Hematopoietic multipotent progenitor cell treated with erythropoietin and hydrocortisone succinate and interleukin-3 and kit ligand, for 6 days (in vitro differentiated cells): ENCODE measurements at regions not wholly inside any gene's neighbourhood (a gene's known extent, or its start where the extent isn't known, plus 50 kb on each side); places are given as distances from the start of the nearest gene placed in this dataset.
"Not testable (repeated sequence)": the region's sequence is repeated elsewhere in the genome, so short reads cannot be mapped to it uniquely, and the experiment has no call there.

Experiments used
- DNase-seq: peaks from one replicate; pipeline ENCODE4 v3.0.0-alpha.2; 2015

GRCh38 chr21:18722193-18722592 is 318.6 kb upstream of the TMPRSS15 start:
- DNase-seq = no peak

DNA sequence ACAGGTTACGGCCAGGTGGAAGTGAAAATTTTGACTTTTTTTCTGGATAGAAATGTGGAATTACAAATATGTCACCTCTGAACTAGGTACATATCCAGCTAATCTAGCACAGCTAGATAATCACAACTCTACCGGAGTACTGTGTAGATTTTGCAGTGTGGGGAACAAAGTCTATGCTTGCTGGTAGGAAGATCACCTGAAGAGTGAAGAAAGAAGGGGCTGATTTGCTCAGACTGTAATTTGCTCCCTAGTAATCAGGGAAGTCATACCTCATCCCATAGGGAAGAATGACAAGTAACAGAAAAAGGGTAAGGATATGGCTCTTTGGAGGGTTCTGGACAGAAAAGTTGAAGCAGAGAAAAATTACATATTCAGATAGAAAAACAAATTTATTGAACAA is 319.6 kb upstream of the TMPRSS15 start:
- no peak for DNase-seq

GRCh38 chr21:18725653-18726052 is 322.1 kb upstream of the TMPRSS15 start:
- peak; percentile 11 for DNase-seq

DNA sequence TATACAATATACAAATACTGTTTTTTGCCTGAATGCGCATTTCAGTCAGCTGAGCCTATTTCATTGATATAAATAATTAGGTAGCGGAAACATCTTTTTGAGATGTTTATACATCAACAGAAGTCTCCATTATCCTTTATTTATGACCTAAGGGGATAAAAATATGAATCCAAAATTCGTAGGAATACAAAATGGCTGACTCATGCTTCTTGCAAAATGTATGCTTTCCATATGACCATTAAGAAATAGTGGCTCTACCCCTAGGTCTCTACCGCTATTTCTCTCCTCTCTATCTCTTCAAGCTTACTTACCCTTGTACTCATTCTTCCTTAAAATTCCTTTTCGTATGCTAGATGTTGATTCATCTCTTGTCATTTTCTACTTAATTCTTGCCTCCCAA is 338.4 kb upstream of the TMPRSS15 start:
- no peak for DNase-seq

DNA sequence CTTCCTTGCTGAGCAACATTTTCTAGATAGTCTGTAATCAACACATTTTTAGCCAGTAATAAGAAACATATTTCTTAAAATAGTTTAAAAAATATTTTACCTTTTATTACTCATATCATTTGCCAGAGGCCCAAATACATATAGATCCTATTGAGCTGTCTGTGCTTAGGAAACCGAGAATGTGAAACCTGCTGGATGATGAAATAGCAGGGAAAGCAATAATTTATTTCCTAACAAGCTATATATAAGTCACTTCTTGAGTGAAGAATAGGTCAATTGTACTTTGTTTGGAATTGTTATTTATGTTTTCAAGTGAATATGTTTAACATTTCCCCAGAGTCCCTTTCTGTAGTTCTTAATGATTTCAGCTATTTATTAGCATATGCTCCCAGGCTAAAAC is 339.9 kb upstream of the TMPRSS15 start:
- no peak for DNase-seq

GRCh38 chr21:18744840-18745239 is 341.3 kb upstream of the TMPRSS15 start:
- DNase-seq = no peak

DNA sequence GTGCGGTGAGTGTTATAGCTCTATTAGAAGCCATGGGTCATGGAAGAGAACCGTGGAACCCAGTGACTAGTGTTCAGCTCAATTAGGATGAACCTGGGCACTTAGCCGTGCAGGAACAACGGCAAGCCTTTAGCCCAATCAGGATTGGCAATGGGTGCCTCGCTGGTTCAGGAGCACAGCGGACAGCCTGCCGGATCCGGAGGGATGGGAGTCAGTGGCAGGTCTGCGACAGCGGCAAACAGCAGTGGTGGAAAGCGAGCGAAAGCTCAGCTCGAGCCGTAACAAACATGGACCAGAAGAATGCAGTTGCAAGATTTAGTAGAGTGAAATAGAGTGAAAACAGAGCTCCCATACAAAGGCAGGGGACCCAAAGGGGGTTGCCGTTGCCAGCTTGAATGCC is 349.3 kb upstream of the TMPRSS15 start:
- not testable (repeated sequence) for DNase-seq

- not testable (repeated sequence) for DNase-seq
Measured at GRCh38 chr21:18756272-18756671, 352.7 kb upstream of the TMPRSS15 start.

- no peak for DNase-seq
Measured at GRCh38 chr21:18759267-18759666, 355.7 kb upstream of the TMPRSS15 start.

DNA sequence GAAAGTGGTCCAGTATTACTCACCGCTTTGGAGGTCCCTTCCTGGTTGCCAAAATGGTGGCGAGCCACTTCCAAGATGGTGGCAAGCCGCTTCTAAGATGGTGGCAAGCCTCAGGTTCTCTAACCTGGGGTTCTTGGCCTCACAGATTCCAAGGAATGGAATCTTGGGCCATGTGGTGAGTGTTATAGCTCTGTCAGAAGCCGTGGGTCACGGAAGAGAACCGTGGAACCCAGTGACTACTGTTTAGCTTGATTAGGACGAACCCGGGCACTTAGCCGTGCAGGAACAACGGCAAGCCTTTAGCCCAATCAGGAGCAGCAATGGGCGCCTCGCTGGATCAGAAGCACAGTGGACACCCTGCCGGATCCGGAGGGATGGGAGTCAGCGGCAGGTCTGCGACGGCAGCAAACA is 356.2 kb upstream of the TMPRSS15 start:
- DNase-seq = no peak

DNA sequence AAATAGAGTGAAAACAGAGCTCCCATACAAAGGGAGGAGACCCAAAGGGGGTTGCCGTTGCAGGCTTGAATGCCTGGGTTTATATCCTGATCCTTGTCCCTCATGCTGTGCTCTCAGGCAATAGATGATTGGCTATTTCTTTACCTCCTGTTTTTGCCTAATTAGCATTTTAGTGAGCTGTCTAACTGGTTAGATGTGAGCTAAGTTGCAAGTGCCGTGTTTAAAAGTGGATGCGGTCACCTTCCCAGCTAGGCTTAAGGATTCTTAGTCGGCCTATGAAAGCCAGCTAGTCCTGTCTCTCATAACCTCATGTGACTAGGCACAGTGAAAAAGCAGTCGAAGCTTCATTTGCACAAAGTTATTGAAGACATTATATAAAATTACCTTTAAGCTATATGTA is 356.7 kb upstream of the TMPRSS15 start:
- DNase-seq = no peak

- DNase-seq = no peak
Measured at GRCh38 chr21:18764720-18765119, 361.1 kb upstream of the TMPRSS15 start.

DNA sequence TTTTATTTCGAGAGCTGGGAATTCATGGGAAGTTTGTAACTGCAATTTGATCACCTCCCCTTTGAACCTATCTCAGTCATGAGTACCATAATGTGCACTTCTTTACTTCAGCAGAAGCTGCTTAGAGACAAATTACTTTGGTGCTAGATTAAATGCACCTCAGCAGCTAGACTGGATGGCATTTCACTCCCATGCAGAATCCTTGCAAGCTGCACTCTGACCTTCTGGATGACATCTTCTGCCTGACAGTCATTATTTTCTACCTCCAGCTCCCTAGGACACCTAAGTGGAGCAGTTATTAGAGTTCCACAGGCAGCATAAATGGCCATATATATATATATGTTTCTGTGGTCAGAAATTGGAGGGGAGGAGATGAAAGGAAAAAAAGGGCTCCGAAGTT is 366.0 kb upstream of the TMPRSS15 start:
- DNase-seq = no peak

DNA sequence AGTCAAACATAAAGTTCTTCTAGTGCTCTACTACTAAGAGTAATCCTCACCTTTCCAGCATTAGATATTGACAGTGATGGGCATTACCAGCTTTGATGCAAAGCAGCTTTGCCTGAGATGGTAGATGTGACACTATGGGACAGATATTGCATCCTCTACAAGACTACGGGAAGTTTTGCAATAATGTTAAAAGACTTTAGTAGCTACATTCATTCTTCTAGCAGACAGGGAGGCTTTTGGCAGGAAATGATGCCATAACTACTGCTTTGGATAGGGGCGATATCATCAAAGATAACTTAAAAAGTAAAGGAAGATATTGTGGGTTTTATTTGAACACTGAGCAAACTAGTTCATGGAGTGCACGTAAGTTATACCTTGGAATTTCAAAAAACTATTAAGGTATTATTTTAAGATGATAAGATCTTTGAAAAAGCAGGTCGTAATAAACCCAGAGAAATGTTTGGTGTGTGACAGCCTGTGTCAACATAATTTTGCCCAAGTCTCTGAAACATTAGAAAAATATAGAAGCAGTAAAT is 368.3 kb upstream of the TMPRSS15 start:
- DNase-seq = no peak

GRCh38 chr21:18772404-18772803 is 368.8 kb upstream of the TMPRSS15 start:
- no peak for DNase-seq

GRCh38 chr21:18772897-18773296 is 369.3 kb upstream of the TMPRSS15 start:
- no peak for DNase-seq

GRCh38 chr21:18776936-18777335 is 373.4 kb upstream of the TMPRSS15 start:
- DNase-seq = no peak

DNA sequence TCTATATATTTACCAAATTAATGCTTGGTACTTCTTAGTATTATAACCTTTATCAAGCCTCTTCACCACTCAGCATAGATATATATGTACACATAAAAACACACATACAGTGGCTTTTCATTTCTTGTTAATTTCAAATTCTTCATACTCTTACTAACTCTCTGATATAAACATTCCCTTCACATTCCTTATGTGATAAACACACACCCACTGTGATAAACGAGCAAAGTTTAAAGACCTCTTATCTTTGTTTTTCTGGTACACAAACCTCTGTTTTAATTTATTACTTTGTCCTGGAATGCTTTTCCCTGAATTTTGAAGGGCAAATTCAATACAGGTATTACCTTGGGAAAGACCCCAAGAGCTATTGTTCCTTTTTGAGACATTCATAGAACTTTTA is 379.1 kb upstream of the TMPRSS15 start:
- no peak for DNase-seq

DNA sequence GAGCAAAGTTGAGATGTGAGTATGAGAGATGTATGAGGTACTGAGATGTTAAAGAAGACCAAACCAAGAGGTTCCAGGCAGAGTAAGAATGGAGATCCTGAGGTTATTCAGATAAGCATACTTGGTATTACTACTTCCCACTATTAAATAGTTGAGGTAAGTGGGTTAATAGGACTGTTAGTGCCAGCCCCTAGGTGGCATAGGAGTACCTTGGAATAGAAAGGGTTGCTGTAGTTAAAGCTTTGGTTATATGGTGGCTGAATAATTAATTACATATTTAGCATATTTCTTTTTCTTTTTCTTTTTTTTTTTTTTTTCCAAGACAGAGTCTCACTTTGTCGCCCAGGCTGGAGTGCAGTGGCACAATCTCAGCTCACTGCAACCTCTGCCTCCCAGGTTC is 397.9 kb upstream of the TMPRSS15 start:
- DNase-seq = no peak

- no peak for DNase-seq
Measured at GRCh38 chr21:18803624-18804023, 400.0 kb upstream of the TMPRSS15 start.

GRCh38 chr21:18810136-18810535 is 406.6 kb upstream of the TMPRSS15 start:
- DNase-seq = no peak

- no peak for DNase-seq
Measured at GRCh38 chr21:18812308-18812707, 408.7 kb upstream of the TMPRSS15 start.

DNA sequence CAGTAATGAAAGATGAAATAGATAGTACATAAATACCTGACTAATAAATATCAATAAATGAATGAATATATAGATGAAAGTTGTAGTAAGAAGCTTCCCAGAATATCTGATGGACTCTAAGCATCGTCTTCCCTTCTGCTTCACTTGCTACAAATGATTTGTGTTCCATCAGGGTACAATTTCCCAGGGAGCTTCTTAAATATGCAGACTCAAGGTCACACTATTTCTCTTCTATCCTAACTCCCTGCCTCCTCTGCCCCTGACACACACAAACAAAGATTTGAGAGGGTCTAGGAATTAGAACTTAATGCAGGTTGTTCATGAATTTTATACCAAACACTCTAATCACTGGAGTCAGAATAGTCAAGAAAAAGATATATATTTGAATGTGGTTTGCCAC is 415.9 kb upstream of the TMPRSS15 start:
- DNase-seq = no peak

DNA sequence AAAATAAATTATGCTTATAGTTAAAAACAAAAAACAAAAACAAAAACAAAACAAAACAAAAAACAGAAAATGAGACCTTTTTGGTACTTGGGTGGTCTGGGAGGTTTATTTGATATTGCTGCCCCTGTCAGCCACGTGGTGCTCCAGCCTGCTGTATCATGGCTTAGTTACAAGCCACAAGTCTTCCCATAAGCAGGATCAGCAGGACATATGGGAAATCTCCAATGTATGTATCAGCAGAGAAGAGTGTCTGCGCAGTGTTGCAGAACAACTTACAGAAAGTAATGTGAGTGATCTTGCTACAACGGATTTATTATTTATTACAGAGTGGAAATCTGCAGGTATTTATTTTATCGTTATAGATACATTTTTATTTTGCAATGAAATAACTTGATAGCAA is 423.0 kb upstream of the TMPRSS15 start:
- no peak for DNase-seq

GRCh38 chr21:18831942-18832676 is 428.5 kb upstream of the TMPRSS15 start:
- no peak for DNase-seq
